Activated T-helper 2 cell treated with anti-CD3 and anti-CD28 coated beads, Interferon-gamma antibody, Interleukin-2, Interleukin-4, amounts not matched to agents 10 μg/mL and 5 μg/mL and 100 μg/mL, durations not matched to agents 14 hours and 24 hours and 36 hours (primary cell): ENCODE measurements at regions not wholly inside any gene's neighbourhood (a gene's known extent, or its start where the extent isn't known, plus 50 kb on each side); places are given as distances from the start of the nearest gene placed in this dataset.
"Not testable (repeated sequence)": the region's sequence is repeated elsewhere in the genome, so short reads cannot be mapped to it uniquely, and the experiment has no call there.

Experiments used
- DNase-seq: peaks from one replicate; pipeline ENCODE4 v3.0.0; 2021; ENCODE audit warnings: low spot score
- H3K27ac Mint-ChIP-seq: one replicate; pipeline ENCODE4 v1.8.0; 2021; ENCODE audit warnings: mixed read lengths
- H3K27me3 Mint-ChIP-seq: one replicate; pipeline ENCODE4 v1.8.0; 2021; ENCODE audit warnings: low read depth, mixed read lengths
- H3K36me3 Mint-ChIP-seq: one replicate; pipeline ENCODE4 v1.8.0; 2021; ENCODE audit warnings: low read depth, mixed read lengths
- H3K4me1 Mint-ChIP-seq: one replicate; pipeline ENCODE4 v1.8.0; 2021; ENCODE audit warnings: low read depth, mixed read lengths
- H3K4me3 Mint-ChIP-seq: one replicate; pipeline ENCODE4 v1.8.0; 2021; ENCODE audit warnings: low read depth, mild to moderate bottlenecking, moderate library complexity, mixed read lengths
- H3K9me3 Mint-ChIP-seq: one replicate; pipeline ENCODE4 v1.8.0; 2021; ENCODE audit warnings: mixed read lengths
- intact Hi-C: fragments of 100-400 bp; cut with micrococcal nuclease; formaldehyde crosslinking; loops from one replicate; pipeline ENCODE4 v1.15.1; 2023

GRCh38 chr4:97101171-97101570 lies 1042.1 kb downstream of the STPG2 start:
- H3K4me1 Mint-ChIP-seq, DNase-seq, H3K36me3 Mint-ChIP-seq, H3K9me3 Mint-ChIP-seq, H3K27me3 Mint-ChIP-seq, H3K27ac Mint-ChIP-seq, intact Hi-C loops, H3K4me3 Mint-ChIP-seq: not testable (repeated sequence)

GRCh38 chr4:97103252-97103651 lies 1040.0 kb downstream of the STPG2 start:
- H3K27me3 Mint-ChIP-seq = no peaks in the 10 kb centered on the region
- H3K4me1 Mint-ChIP-seq = no peaks in the 10 kb centered on the region
- no peak overlapping the region for H3K4me3 Mint-ChIP-seq
- peaks cover 5% of the 10 kb centered on the region for H3K9me3 Mint-ChIP-seq
- no peak overlapping the region for H3K27ac Mint-ChIP-seq
- DNase-seq = no peak
- intact Hi-C loops = no loop called here
- H3K36me3 Mint-ChIP-seq = no peaks in the 10 kb centered on the region

- H3K27ac Mint-ChIP-seq = no peak overlapping the region
- no peaks in the 10 kb centered on the region for H3K36me3 Mint-ChIP-seq
- DNase-seq = no peak
- H3K27me3 Mint-ChIP-seq = no peaks in the 10 kb centered on the region
- intact Hi-C loops = no loop called here
- peaks cover 5% of the 10 kb centered on the region for H3K9me3 Mint-ChIP-seq
- H3K4me3 Mint-ChIP-seq = no peak overlapping the region
- H3K4me1 Mint-ChIP-seq = no peaks in the 10 kb centered on the region
Observed at GRCh38 chr4:97104006-97104405, 1039.3 kb downstream of the STPG2 start.

GRCh38 chr4:97104666-97105065 lies 1038.6 kb downstream of the STPG2 start:
- H3K4me3 Mint-ChIP-seq = no peak overlapping the region
- H3K36me3 Mint-ChIP-seq = no peaks in the 10 kb centered on the region
- peaks cover 5% of the 10 kb centered on the region for H3K9me3 Mint-ChIP-seq
- H3K27me3 Mint-ChIP-seq = no peaks in the 10 kb centered on the region
- intact Hi-C loops = no loop called here
- no peak for DNase-seq
- no peaks in the 10 kb centered on the region for H3K4me1 Mint-ChIP-seq
- H3K27ac Mint-ChIP-seq = no peak overlapping the region

- no peak overlapping the region for H3K4me3 Mint-ChIP-seq
- intact Hi-C loops = no loop called here
- H3K36me3 Mint-ChIP-seq = no peaks in the 10 kb centered on the region
- no peak overlapping the region for H3K27ac Mint-ChIP-seq
- DNase-seq = no peak
- H3K9me3 Mint-ChIP-seq = peaks cover 5% of the 10 kb centered on the region
- H3K27me3 Mint-ChIP-seq = no peaks in the 10 kb centered on the region
- H3K4me1 Mint-ChIP-seq = no peaks in the 10 kb centered on the region
Observed at GRCh38 chr4:97105347-97106099, 1037.8 kb downstream of the STPG2 start.

- Mint-ChIP-seq H3K36me3 (no peaks in the 10 kb centered on the region), H3K9me3 (peaks cover 5% of the 10 kb centered on the region), H3K27ac (no peak overlapping the region), H3K4me1 (no peaks in the 10 kb centered on the region), H3K27me3 (no peaks in the 10 kb centered on the region), H3K4me3 (no peak overlapping the region)
- intact Hi-C loops = no loop called here
- no peak for DNase-seq
Observed at GRCh38 chr4:97106161-97106560, 1037.1 kb downstream of the STPG2 start.

GRCh38 chr4:97110506-97110905 lies 1032.8 kb downstream of the STPG2 start:
- Mint-ChIP-seq H3K9me3 (no peaks in the 10 kb centered on the region), H3K36me3 (no peaks in the 10 kb centered on the region)

GRCh38 chr4:97116511-97116910 lies 1026.8 kb downstream of the STPG2 start:
- peaks cover 7% of the 10 kb centered on the region for H3K9me3 Mint-ChIP-seq
- no peaks in the 10 kb centered on the region for H3K27me3 Mint-ChIP-seq
- H3K4me1 Mint-ChIP-seq = no peaks in the 10 kb centered on the region
- no peaks in the 10 kb centered on the region for H3K36me3 Mint-ChIP-seq
- H3K4me3 Mint-ChIP-seq = no peak overlapping the region
- DNase-seq = no peak
- intact Hi-C loops = no loop called here
- no peak overlapping the region for H3K27ac Mint-ChIP-seq

More at GRCh38 chr4:97110506-97110905, 1032.8 kb downstream of the STPG2 start:
- H3K4me1 Mint-ChIP-seq = no peaks in the 10 kb centered on the region
- DNase-seq = no peak
- H3K27ac Mint-ChIP-seq = no peak overlapping the region
- intact Hi-C loops = no loop called here
- H3K4me3 Mint-ChIP-seq = no peak overlapping the region
- H3K27me3 Mint-ChIP-seq = no peaks in the 10 kb centered on the region

- Mint-ChIP-seq H3K4me1 (no peaks in the 10 kb centered on the region), H3K27me3 (no peaks in the 10 kb centered on the region), H3K27ac (no peak overlapping the region), H3K9me3 (peaks cover 20% of the 10 kb centered on the region), H3K36me3 (no peaks in the 10 kb centered on the region), H3K4me3 (no peak overlapping the region)
- intact Hi-C loops = no loop called here
- DNase-seq = no peak
Observed at GRCh38 chr4:97121493-97121892, 1021.8 kb downstream of the STPG2 start.

GRCh38 chr4:97123573-97123972 lies 1019.7 kb downstream of the STPG2 start:
- H3K27ac Mint-ChIP-seq = no peak overlapping the region
- peaks cover 18% of the 10 kb centered on the region for H3K9me3 Mint-ChIP-seq
- no peaks in the 10 kb centered on the region for H3K27me3 Mint-ChIP-seq
- H3K4me1 Mint-ChIP-seq = no peaks in the 10 kb centered on the region
- intact Hi-C loops = no loop called here
- no peaks in the 10 kb centered on the region for H3K36me3 Mint-ChIP-seq
- DNase-seq = no peak
- H3K4me3 Mint-ChIP-seq = no peak overlapping the region

GRCh38 chr4:97132435-97132834 lies 1010.8 kb downstream of the STPG2 start:
- Mint-ChIP-seq H3K4me3 (no peak overlapping the region), H3K9me3 (peaks cover 3% of the 10 kb centered on the region), H3K4me1 (no peaks in the 10 kb centered on the region), H3K27ac (no peak overlapping the region), H3K36me3 (no peaks in the 10 kb centered on the region), H3K27me3 (no peaks in the 10 kb centered on the region)
- intact Hi-C loops = no loop called here
- no peak for DNase-seq

- Mint-ChIP-seq H3K27ac (no peak overlapping the region), H3K4me1 (no peaks in the 10 kb centered on the region), H3K36me3 (no peaks in the 10 kb centered on the region), H3K9me3 (peaks cover 21% of the 10 kb centered on the region), H3K4me3 (no peak overlapping the region), H3K27me3 (no peaks in the 10 kb centered on the region)
- intact Hi-C loops = no loop called here
- DNase-seq = no peak
Observed at GRCh38 chr4:97134456-97134855, 1008.8 kb downstream of the STPG2 start.

- DNase-seq = no peak
- no peaks in the 10 kb centered on the region for H3K36me3 Mint-ChIP-seq
- intact Hi-C loops = no loop called here
- peaks cover 25% of the 10 kb centered on the region for H3K9me3 Mint-ChIP-seq
- no peak overlapping the region for H3K27ac Mint-ChIP-seq
- no peaks in the 10 kb centered on the region for H3K4me1 Mint-ChIP-seq
- no peak overlapping the region for H3K4me3 Mint-ChIP-seq
- no peaks in the 10 kb centered on the region for H3K27me3 Mint-ChIP-seq
Observed at GRCh38 chr4:97139791-97140190, 1003.5 kb downstream of the STPG2 start.

GRCh38 chr4:97140545-97140944 lies 1002.7 kb downstream of the STPG2 start:
- Mint-ChIP-seq H3K27ac (no peak overlapping the region), H3K9me3 (peaks cover 25% of the 10 kb centered on the region), H3K4me1 (no peaks in the 10 kb centered on the region), H3K36me3 (no peaks in the 10 kb centered on the region), H3K27me3 (no peaks in the 10 kb centered on the region), H3K4me3 (no peak overlapping the region)
- DNase-seq = no peak
- intact Hi-C loops = no loop called here
